ENCODE measurements at regions not wholly inside any gene's neighbourhood (a gene's known extent, or its start where the extent isn't known, plus 50 kb on each side); places are given as distances from the start of the nearest gene placed in this dataset.
"Not testable (repeated sequence)": the region's sequence is repeated elsewhere in the genome, so short reads cannot be mapped to it uniquely, and the experiment has no call there.

DNA sequence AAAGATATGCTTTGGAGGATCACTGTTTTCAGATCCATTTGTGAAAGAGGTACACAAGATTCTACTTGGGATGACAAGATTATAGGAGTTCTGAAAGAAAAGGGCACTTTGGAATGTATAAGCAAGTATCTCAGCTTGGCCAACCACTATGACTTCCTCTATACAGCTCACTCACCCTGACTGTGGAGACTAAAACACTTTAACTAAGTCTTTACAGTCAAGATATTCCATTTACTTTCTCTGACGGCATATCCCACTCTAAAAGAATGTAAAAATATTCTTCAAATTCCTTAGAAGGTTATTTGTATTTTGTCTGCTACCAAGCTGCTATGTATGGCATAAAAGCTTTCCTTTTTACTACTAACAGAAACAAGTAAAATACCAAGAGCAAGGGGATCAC lies 58.5 kb upstream of the KCTD7 start:
- not testable (repeated sequence) for H3K27me3 Mint-ChIP-seq; DNase-seq; H3K9me3 Mint-ChIP-seq; H3K4me3 Mint-ChIP-seq; H3K27ac Mint-ChIP-seq; H3K4me1 Mint-ChIP-seq; ATAC-seq (ENCODE audit: low read depth)
- H3K36me3 Mint-ChIP-seq, result peaks cover 32% of the 10 kb centered on the region
- POLR2A ChIA-PET, result interaction anchor here (0.7 kb wide), 1 partner anchor 359 kb away, joined by 3 read pairs; no protein-coding TSS in a partner anchor

- POLR2A ChIA-PET, result interaction anchor here (0.6 kb wide), 1 partner anchor 13 kb away, joined by 3 read pairs; no protein-coding TSS in a partner anchor
- H3K4me1 Mint-ChIP-seq, result peaks cover 12% of the 10 kb centered on the region
- DNase-seq (no peak), ATAC-seq (ENCODE audit: low read depth) (no peak)
- H3K36me3 Mint-ChIP-seq, result peaks cover 39% of the 10 kb centered on the region
- H3K27me3 Mint-ChIP-seq, result no peaks in the 10 kb centered on the region
- H3K27ac Mint-ChIP-seq, result no peak overlapping the region
- H3K9me3 Mint-ChIP-seq, result no peaks in the 10 kb centered on the region
- no peak overlapping the region for H3K4me3 Mint-ChIP-seq
Observed at GRCh38 chr7:66571568-66571967, 57.1 kb upstream of the KCTD7 start.

- ATAC-seq (ENCODE audit: low read depth); DNase-seq; H3K27me3 Mint-ChIP-seq; H3K4me3 Mint-ChIP-seq; H3K27ac Mint-ChIP-seq; H3K9me3 Mint-ChIP-seq; POLR2A ChIA-PET: not testable (repeated sequence)
- Mint-ChIP-seq H3K4me1 (peaks cover 28% of the 10 kb centered on the region), H3K36me3 (peaks cover 41% of the 10 kb centered on the region)
Observed at GRCh38 chr7:66573782-66574495, 54.7 kb upstream of the KCTD7 start.

- POLR2A ChIA-PET; H3K4me3 Mint-ChIP-seq; H3K9me3 Mint-ChIP-seq; H3K27me3 Mint-ChIP-seq; ATAC-seq (ENCODE audit: low read depth); DNase-seq; H3K27ac Mint-ChIP-seq: not testable (repeated sequence)
- Mint-ChIP-seq H3K36me3 (peaks cover 41% of the 10 kb centered on the region), H3K4me1 (peaks cover 28% of the 10 kb centered on the region)
Observed at GRCh38 chr7:66574768-66575167, 53.9 kb upstream of the KCTD7 start.

DNA sequence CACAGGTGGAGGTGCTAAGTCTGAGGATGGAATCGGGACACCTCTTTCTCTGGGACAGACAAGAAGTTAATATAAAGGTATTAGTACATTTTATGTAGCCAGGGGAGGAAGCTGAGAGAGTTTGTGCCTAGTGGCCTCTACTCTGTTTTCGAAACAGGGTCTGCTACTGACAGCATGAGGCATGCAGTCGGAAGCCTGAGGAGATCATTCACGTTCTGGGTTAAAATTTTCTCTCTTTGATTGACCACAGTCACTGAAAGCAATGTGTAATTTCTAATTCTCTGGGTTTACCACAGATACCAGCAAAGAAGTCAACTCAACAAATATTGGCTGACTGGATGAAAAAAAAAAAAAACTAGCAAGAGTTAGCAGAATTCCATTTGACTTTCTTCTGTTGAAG lies 53.3 kb upstream of the KCTD7 start:
- POLR2A ChIA-PET, result no interaction called here
- DNase-seq (no peak), ATAC-seq (ENCODE audit: low read depth) (peak; percentile 22)
- peaks cover 28% of the 10 kb centered on the region for H3K4me1 Mint-ChIP-seq
- H3K27ac Mint-ChIP-seq, result no peak overlapping the region
- no peak overlapping the region for H3K4me3 Mint-ChIP-seq
- H3K27me3 Mint-ChIP-seq, result no peaks in the 10 kb centered on the region
- peaks cover 38% of the 10 kb centered on the region for H3K36me3 Mint-ChIP-seq
- no peaks in the 10 kb centered on the region for H3K9me3 Mint-ChIP-seq

- no peak overlapping the region for H3K27ac Mint-ChIP-seq
- H3K36me3 Mint-ChIP-seq, result peaks cover 36% of the 10 kb centered on the region
- H3K9me3 Mint-ChIP-seq, result no peaks in the 10 kb centered on the region
- DNase-seq, result no peak
- peaks cover 28% of the 10 kb centered on the region for H3K4me1 Mint-ChIP-seq
- POLR2A ChIA-PET, result no interaction called here
- no peak overlapping the region for H3K4me3 Mint-ChIP-seq
- no peak for ATAC-seq (ENCODE audit: low read depth)
- H3K27me3 Mint-ChIP-seq, result no peaks in the 10 kb centered on the region
Observed at GRCh38 chr7:66576646-66577045, 52.0 kb upstream of the KCTD7 start.

All from activated naive CD8-positive, alpha-beta T cell treated with anti-CD3 and anti-CD28 coated beads, Interleukin-2, amount 10 ng/mL, durations not matched to agents 7 days and 5 days (primary cell).